C4-2B (cell line): ENCODE measurements at regions not wholly inside any gene's neighbourhood (a gene's known extent, or its start where the extent isn't known, plus 50 kb on each side); places are given as distances from the start of the nearest gene placed in this dataset.

Experiments used
- H3K27ac ChIP-seq: fragments of 450-650 bp; 2 replicates; pipeline ENCODE4 v1.5.1; 2017
- CTCF ChIP-seq: fragments of 450-650 bp; conservative IDR thresholded peaks from 2 replicates; pipeline ENCODE4 v1.5.1; 2017; ENCODE audit warnings: mild to moderate bottlenecking
- ZFX ChIP-seq: fragments of 450-650 bp; IDR thresholded peaks from 2 replicates; pipeline ENCODE4 v1.6.1; 2017

DNA sequence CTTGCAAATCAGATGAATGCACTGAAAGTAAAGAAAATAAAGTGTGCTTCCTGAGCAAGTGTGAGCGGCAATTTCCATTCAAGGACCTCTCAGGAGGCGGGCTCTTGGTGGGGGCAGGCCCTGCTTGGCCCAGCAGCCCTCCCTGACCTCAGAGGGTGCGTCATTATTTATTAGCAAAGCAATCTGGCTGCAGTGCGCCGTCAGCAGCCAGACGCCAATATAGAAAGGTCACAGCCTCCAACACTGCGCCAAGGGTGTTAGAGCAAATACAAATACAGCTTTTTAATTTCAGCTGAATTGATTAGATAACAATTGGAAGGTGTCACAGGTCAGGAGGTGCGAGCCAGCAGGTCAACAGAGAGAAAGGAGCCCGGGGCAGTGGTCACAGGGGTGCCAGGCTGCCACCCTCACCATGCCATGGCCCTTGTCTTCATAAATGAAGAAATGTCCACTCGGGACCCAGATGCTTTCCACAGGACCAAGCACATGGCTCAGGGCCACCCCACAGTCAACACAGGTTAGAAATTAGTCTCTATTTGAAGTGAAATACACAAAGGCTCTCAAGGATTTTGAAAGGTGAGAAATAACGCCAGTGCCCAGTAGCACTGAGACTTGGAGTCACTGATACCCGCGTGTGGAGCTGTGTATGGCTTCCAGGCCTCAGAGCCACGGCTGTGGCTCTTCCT is 309.8 kb downstream of the IRX2 start:
- no peak for TF ChIP-seq ZFX
- TF ChIP-seq CTCF, result no peak
- H3K27ac ChIP-seq, result no peak overlapping the region

DNA sequence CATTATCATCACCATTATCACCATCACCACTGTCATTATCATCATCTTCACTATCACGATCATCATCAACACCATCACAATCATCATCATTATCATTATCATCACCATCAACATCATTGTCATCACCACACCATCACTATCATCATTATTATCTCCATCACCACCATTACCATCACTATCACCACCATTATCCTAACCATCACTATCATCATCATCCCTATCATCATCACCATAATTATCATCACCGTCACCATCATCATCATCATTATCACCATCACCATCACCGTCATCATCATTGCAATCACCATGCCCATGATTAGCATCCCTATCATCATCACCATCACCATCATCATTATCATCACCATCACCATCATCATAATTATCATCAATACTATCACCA is 311.9 kb downstream of the IRX2 start:
- no peak for TF ChIP-seq ZFX
- no peak overlapping the region for H3K27ac ChIP-seq

DNA sequence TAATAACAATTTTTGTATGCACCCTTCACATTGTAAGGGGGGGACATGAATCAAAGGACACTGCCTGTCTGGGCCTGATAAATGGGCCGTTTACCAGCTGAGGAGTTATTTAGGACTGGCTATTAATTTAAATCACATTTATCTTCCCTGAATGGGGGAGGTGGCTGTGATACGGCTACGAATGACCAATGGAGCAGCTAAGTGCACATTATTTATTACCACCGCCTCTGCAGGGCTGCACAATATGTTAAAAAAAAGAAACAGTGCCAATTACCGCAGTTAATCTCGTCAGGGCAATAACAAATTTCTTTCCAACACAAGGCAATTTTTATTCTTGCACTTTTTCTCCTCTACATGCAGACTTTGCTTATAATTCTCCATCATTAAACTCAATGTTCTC is 318.4 kb downstream of the IRX2 start:
- TF ChIP-seq CTCF (no peak), ZFX (no peak)
- no peak overlapping the region for H3K27ac ChIP-seq

DNA sequence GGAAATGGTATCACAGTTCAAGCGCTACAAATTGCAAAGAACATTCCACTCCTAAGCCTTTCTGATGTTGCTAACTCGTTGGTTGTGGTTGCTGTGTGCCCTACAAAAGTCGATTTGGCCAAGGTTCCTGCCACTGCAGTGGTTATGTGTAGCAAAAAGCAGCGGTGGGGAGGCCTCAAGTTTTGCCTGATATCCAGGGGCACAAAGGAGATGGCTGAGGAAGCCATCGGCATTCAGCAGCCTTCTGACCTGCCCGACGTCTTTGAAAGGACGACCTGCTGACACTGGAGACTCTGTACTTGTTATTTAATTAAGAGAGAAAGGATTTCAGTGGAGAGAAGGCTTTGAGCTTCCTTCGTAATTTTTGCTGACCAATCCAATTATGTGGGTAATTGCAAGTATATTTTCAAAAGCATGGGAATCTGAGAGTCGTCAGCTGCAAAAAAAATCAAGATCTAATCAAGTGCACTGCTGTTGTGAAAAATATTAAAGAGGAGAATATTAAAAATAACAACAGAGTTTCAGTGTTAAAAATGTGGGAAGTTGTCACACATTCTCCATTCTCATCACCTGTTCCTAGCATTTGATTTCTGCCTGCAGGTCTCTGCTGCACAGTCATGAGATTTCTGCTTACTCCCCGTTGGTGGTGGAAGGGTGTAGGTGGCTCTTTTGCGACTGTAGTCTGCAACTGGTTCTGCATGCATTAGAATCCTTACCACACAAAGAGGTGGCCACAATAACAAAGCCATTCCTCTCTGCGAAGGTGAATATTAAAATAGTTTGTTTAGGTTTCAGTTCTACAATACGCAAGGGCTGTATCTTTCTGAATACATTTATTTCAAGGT is 319.2 kb downstream of the IRX2 start:
- H3K27ac ChIP-seq, result no peak overlapping the region
- TF ChIP-seq CTCF, result no peak
- no peak for TF ChIP-seq ZFX

GRCh38 chr5:2430606-2431005 is 320.9 kb downstream of the IRX2 start:
- no peak overlapping the region for H3K27ac ChIP-seq
- TF ChIP-seq CTCF, result no peak
- TF ChIP-seq ZFX, result no peak

DNA sequence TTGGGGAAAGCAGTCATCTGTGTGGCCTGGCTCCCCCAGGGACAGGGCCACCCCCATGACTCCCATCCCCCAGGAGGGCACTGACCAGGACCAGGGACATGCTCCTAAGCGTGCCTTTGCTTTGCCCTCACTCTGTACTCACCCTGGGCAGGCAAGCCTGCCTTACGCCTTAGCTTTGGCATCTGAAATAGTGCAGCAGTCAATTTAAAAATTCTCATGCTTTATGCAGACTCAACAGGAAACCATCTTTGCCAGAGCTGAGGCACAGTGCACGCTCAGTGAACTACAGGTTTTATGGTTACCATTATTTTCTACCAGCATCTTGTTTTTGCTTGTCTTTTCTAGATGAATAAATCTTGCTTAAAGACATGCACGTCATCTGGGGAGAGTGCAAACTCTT is 323.5 kb downstream of the IRX2 start:
- TF ChIP-seq CTCF (no peak), ZFX (no peak)
- H3K27ac ChIP-seq, result no peak overlapping the region

GRCh38 chr5:2423634-2424033 is 327.8 kb downstream of the IRX2 start:
- TF ChIP-seq CTCF, result no peak
- no peak for TF ChIP-seq ZFX

More at GRCh38 chr5:2423634-2424033, 327.8 kb downstream of the IRX2 start:
- no peak overlapping the region for H3K27ac ChIP-seq
